ENCODE measurements at regions not wholly inside any gene's neighbourhood (a gene's known extent, or its start where the extent isn't known, plus 50 kb on each side); places are given as distances from the start of the nearest gene placed in this dataset.
A peak's percentile ranks its signal among the peaks of the same experiment; 100 is the strongest.
"Not testable (repeated sequence)": the region's sequence is repeated elsewhere in the genome, so short reads cannot be mapped to it uniquely, and the experiment has no call there.

DNA sequence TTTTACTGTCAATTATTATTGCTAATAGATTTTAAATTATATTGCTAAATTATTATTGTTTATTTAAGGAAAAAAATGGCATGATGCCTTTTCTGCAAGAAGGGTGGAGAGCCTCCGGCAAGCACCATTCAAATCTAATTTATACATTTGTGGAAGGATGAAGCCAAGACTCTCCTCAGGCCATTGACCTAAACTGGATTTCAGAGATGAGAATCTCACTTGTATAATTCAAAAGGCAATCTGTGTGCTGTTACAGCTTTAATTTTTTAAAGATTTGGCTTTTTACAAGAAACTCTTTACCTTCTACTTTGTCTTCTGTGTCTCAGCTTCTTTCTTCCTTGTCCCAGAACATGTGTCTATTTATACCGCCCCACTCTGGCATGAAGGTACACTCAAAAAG lies 722.5 kb downstream of the ETS1 start:
- DNase-seq (ENCODE audit: low read depth in 2 of 2): no peak

DNA sequence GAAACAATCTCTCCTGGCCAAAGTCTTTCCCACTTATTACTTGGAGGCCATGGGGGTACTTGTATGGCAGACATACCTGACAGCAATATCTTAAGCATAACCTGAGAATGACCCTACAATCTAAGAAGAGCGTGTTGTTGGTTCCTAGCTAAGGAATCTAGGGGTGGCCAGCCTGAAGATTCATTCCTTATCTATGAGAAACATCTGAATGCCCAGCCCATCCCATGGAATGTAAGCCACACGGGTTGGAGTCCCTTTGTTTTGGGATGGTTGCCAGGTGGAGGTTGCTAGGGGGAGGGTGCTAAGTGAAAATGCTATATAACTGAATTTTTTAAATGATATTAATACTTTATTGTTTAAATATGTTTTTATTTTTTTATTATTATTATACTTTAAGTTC lies 725.0 kb downstream of the ETS1 start:
- no peak for DNase-seq (ENCODE audit: low read depth in 2 of 2)

- no peak for DNase-seq (ENCODE audit: low read depth in 2 of 2)
These were observed 727.4 kb downstream of the ETS1 start for GRCh38 chr11:127859941-127860354.

GRCh38 chr11:127844876-127845275 lies 742.5 kb downstream of the ETS1 start:
- DNase-seq (ENCODE audit: low read depth in 2 of 2): no peak

GRCh38 chr11:127843483-127844396 lies 743.6 kb downstream of the ETS1 start:
- DNase-seq (ENCODE audit: low read depth in 2 of 2): peak; percentile 31 to 53

- no peak for DNase-seq (ENCODE audit: low read depth in 2 of 2)
These were observed 762.2 kb downstream of the ETS1 start for GRCh38 chr11:127825183-127825582.

DNA sequence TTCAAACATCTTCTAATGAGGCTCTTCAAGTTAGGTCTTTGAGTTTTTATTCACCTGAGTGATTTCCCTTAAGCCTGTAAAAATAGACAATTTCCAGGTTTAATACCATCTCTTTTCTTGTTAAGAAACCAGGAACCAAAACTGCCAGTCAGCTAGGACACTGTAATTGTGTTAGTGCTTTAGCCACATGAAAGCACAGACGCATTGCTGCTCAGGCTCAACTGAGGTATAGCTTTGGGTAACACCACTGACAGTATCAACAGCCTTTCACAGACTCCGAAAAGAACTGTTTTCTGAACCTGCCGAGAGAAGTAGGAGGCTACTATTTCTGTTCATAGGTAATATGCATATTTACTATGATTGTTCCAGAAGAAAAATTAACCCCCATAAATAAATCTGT lies 768.7 kb downstream of the ETS1 start:
- no peak for DNase-seq (ENCODE audit: low read depth in 2 of 2)

GRCh38 chr11:127816962-127817361 lies 770.4 kb downstream of the ETS1 start:
- no peak for DNase-seq (ENCODE audit: low read depth in 2 of 2)

GRCh38 chr11:127815331-127815730 lies 772.0 kb downstream of the ETS1 start:
- no peak for DNase-seq (ENCODE audit: low read depth in 2 of 2)

DNA sequence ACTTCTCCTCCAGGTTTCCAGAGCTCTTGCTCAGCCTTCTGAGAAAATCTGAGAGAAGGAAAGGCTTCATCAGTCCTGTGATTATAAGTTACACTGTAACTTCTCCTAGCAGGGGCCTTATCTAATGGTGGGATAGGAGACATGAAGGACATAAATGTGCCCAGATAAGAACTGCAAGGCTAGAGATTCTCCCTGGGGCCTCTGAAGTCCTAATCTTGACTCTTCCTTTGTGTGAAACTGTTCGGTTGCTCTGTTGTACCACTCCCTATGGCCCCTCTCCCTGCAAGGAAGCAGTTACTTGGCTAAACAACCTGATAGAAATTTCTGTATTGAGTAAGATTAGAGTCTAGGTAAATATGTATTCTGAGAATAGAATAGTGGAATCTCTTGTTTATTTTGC lies 780.9 kb downstream of the ETS1 start:
- no peak for DNase-seq (ENCODE audit: low read depth in 2 of 2)

DNA sequence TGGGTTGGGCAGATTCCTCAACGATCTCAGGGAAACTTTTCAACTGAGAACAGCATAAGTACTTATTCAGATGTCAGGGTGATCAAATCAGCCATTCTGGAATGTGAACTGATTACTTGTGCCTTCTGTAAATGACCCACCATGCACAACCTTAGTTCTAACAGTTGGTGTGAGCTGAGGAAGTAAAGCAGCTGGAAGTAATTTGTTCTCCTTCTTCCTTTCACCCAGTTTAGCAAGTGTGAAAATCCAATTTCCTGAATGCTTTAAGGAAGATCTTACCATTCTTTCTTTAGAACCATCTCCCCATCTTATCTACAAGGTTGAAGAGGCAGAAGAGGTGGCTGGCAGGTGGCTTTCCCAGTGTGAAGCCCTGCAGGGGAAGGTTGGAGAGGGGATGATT lies 781.6 kb downstream of the ETS1 start:
- DNase-seq (ENCODE audit: low read depth in 2 of 2): no peak

DNA sequence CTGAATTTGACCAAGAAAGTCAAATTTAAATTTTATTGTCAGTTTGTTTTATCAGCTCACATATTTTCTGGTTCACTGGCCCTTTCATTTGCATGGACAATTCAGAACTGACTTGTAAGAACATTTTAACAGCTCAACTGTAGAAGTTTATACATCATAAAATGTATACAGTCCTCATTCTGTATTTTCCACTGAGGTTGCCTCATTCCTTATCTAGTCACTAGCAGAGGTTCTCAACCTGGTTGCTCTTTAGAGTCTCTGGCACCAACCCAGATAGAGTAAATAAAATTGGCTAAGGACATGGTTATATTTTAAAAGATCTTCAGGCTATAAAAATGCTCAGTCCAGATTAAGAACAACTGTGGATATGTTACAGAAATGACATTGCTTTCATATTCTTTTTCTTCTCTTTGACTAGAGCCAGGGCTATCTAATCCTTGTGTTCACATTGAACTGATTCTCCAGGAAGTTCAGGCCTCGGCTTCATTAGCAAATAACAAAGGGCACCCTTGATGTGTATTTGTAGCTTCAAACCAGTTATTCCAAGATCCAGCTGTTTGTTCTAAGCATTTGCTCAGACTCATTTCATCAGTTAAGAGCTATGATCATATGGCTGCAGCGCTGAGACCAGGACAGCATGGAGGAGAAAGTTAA lies 782.5 kb downstream of the ETS1 start:
- no peak for DNase-seq (ENCODE audit: low read depth in 2 of 2)

- DNase-seq (ENCODE audit: low read depth in 2 of 2): no peak
These were observed 783.6 kb downstream of the ETS1 start for GRCh38 chr11:127803755-127804154.

GRCh38 chr11:127800989-127801688 lies 786.2 kb downstream of the ETS1 start:
- DNase-seq (ENCODE audit: low read depth in 2 of 2): no peak

GRCh38 chr11:127795326-127795725 lies 792.0 kb downstream of the ETS1 start:
- no peak for DNase-seq (ENCODE audit: low read depth in 2 of 2)

GRCh38 chr11:127791844-127792243 lies 791.3 kb upstream of the KIRREL3 start:
- no peak for DNase-seq (ENCODE audit: low read depth in 2 of 2)

- DNase-seq (ENCODE audit: low read depth in 2 of 2): no peak
These were observed 790.0 kb upstream of the KIRREL3 start for GRCh38 chr11:127790592-127790991.

DNA sequence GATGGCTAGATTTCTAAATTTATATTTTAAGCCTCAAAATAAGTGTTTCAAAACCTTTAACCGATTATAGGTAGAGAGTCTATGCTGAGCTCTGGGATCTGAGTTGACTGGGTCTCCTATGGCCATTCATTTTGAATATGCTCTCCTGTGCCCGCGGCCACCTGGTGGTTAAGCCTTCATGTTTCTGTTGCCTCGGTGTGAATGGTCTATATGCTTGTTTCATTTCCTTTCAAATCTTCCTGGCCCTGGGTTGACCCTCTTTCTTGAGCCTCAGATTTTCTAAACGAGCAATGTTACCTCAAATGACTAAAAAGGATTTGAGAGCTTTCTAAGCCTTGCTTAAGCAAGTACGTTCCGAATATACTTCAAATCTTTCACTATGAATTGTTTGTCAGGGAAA lies 789.4 kb upstream of the KIRREL3 start:
- DNase-seq (ENCODE audit: low read depth in 2 of 2): no peak

DNA sequence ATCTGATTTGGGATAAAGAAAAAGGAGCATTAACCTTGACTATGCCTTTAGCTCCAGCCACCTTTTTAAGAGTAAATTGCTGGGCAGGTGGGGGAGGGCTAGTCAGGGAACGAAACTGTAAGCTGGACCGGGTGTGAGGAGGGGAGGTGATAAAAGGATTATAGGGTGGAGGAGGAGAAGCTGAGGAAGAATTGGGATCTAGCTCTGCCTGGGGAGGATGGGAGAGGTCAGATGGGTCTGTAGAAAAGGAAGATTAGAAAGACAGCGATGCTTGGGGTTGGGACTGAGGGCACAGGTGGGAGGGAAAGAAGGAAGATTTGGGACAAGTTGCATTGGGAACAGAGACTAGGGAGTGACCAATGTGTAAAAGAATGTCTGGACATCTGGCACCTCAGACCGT lies 772.4 kb upstream of the KIRREL3 start:
- DNase-seq (ENCODE audit: low read depth in 2 of 2): not testable (repeated sequence)

DNA sequence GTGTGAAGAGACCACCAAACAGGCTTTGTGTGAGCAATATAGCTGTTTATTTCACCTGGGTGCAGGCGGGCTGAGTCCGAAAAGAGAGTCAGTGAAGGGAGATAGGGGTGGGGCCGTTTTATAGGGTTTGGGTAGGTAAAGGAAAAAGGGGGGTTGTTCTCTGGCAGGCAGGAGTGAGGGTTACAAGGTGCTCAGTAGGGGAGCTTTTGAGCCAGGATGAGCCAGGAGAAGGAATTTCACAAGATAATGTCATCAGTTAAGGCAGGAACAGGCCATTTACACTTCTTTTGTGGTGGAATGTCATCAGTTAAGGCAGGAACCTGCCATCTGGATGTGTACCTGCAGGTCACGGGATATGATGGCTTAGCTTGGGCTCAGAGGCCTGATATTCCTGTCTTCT lies 768.4 kb upstream of the KIRREL3 start:
- not testable (repeated sequence) for DNase-seq (ENCODE audit: low read depth in 2 of 2)

- no peak for DNase-seq (ENCODE audit: low read depth in 2 of 2)
These were observed 766.2 kb upstream of the KIRREL3 start for GRCh38 chr11:127766734-127767133.

GRCh38 chr11:127738771-127739286 lies 738.3 kb upstream of the KIRREL3 start:
- no peak for DNase-seq (ENCODE audit: low read depth in 2 of 2)

All from stimulated activated CD4-positive, alpha-beta T cell treated with anti-CD3 and anti-CD28 coated beads, Interleukin-1b, Interleukin-23, amount 100 ng/mL, for 4 hours (primary cell).